ENCODE measurements at regions not wholly inside any gene's neighbourhood (a gene's known extent, or its start where the extent isn't known, plus 50 kb on each side); places are given as distances from the start of the nearest gene placed in this dataset.
"Not testable (repeated sequence)": the region's sequence is repeated elsewhere in the genome, so short reads cannot be mapped to it uniquely, and the experiment has no call there.

DNA sequence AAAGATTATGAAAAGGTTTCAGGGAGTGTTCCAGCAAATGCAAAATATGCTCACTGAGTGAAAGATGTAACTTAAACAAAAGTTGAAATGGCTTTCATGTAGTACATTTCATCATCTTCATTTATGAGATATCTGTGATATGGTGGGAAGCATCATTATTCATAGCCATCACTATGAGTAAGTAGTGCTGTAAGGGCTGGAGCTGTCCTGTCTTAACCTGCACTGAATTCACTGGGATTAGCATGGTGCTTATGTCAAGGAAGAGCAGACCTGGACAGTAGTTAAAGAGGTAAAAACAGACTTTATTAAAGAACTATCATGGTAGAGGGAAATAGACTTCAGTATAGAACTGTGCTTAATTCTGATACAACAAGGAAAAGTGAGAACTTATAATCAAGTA, 1347.3 kb downstream of the RPA4 start:
- peaks cover 4% of the 10 kb centered on the region for H3K9me3 ChIP-seq (ENCODE audit: control insufficient read depth, low read length)
- H3K4me1 ChIP-seq (ENCODE audit: control insufficient read depth, insufficient read depth, low read length) = no peaks in the 10 kb centered on the region
- no peak overlapping the region for H3K4me3 ChIP-seq (ENCODE audit: low read length)
- H3K9ac ChIP-seq (ENCODE audit: low read length) = no peak overlapping the region
- no peaks in the 10 kb centered on the region for H3K36me3 ChIP-seq (ENCODE audit: control insufficient read depth, insufficient read depth, low read length, severe bottlenecking)
- H3K27me3 ChIP-seq (replicated peaks; ENCODE audit: control insufficient read depth, insufficient read depth, low read length) = peaks cover 4% of the 10 kb centered on the region
- DNase-seq (ENCODE audit: low read depth) = no peak

DNA sequence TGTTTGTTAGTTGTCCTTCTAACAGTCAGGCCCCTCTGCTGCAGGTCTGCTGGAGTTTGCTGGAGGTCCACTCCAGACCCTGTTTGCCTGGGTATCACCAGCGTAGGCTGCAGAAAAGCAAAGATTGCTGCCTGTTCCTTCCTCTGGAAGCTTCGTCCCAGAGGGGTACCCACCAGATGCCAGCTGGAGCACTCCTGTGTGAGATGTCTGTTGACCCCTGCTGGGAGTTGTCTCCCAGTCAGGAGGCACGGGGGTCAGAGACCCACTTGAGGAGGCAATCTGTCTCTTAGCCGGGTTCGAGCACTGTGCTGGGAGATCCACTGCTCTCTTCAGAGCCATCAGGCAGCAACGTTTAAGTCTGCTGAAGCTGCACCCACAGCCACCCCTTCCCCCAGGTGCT, 1356.4 kb downstream of the RPA4 start:
- H3K9me3 ChIP-seq (ENCODE audit: control insufficient read depth, low read length); H3K9ac ChIP-seq (ENCODE audit: low read length); H3K4me3 ChIP-seq (ENCODE audit: low read length); H3K4me1 ChIP-seq (ENCODE audit: control insufficient read depth, insufficient read depth, low read length); H3K36me3 ChIP-seq (ENCODE audit: control insufficient read depth, insufficient read depth, low read length, severe bottlenecking); DNase-seq (ENCODE audit: low read depth); H3K27me3 ChIP-seq (replicated peaks; ENCODE audit: control insufficient read depth, insufficient read depth, low read length): not testable (repeated sequence)

- Histone ChIP-seq H3K36me3 (ENCODE audit: control insufficient read depth, insufficient read depth, low read length, severe bottlenecking) (no peaks in the 10 kb centered on the region), H3K9ac (ENCODE audit: low read length) (no peak overlapping the region), H3K9me3 (ENCODE audit: control insufficient read depth, low read length) (peaks cover 16% of the 10 kb centered on the region), H3K27me3 (replicated peaks; ENCODE audit: control insufficient read depth, insufficient read depth, low read length) (no peaks in the 10 kb centered on the region), H3K4me1 (ENCODE audit: control insufficient read depth, insufficient read depth, low read length) (no peaks in the 10 kb centered on the region), H3K4me3 (ENCODE audit: low read length) (no peak overlapping the region)
- no peak for DNase-seq (ENCODE audit: low read depth)
Observed at GRCh38 chrX:98263135-98263534, 1379.4 kb downstream of the RPA4 start.

DNA sequence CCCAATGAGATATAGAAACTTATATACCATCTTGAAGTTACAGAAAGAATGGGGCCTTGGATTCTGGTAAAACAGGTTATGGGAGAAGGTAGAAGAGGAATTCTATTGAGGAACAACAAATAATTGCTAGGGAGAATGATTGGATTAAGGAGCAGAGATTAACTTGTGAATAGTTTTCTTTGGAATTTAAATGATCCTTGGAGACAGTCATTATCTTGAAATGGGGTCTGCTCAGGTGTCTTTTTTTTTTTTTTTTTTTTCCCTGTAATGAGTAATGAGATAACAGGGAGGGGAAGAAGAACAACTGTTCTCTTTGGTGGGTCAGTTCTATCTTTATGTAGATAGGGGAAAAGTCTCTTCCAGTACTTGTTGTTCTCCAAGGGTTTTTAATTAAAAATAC, 1406.0 kb downstream of the RPA4 start:
- Histone ChIP-seq H3K36me3 (ENCODE audit: control insufficient read depth, insufficient read depth, low read length, severe bottlenecking) (no peaks in the 10 kb centered on the region), H3K27me3 (replicated peaks; ENCODE audit: control insufficient read depth, insufficient read depth, low read length) (no peaks in the 10 kb centered on the region), H3K9ac (ENCODE audit: low read length) (no peak overlapping the region), H3K4me1 (ENCODE audit: control insufficient read depth, insufficient read depth, low read length) (no peaks in the 10 kb centered on the region), H3K9me3 (ENCODE audit: control insufficient read depth, low read length) (no peaks in the 10 kb centered on the region), H3K4me3 (ENCODE audit: low read length) (no peak overlapping the region)
- DNase-seq (ENCODE audit: low read depth) = no peak

GRCh38 chrX:98294310-98294709, 1410.6 kb downstream of the RPA4 start:
- no peak for DNase-seq (ENCODE audit: low read depth)
- Histone ChIP-seq H3K9ac (ENCODE audit: low read length) (no peak overlapping the region), H3K9me3 (ENCODE audit: control insufficient read depth, low read length) (no peaks in the 10 kb centered on the region), H3K36me3 (ENCODE audit: control insufficient read depth, insufficient read depth, low read length, severe bottlenecking) (no peaks in the 10 kb centered on the region), H3K4me1 (ENCODE audit: control insufficient read depth, insufficient read depth, low read length) (no peaks in the 10 kb centered on the region), H3K27me3 (replicated peaks; ENCODE audit: control insufficient read depth, insufficient read depth, low read length) (no peaks in the 10 kb centered on the region), H3K4me3 (ENCODE audit: low read length) (no peak overlapping the region)

DNA sequence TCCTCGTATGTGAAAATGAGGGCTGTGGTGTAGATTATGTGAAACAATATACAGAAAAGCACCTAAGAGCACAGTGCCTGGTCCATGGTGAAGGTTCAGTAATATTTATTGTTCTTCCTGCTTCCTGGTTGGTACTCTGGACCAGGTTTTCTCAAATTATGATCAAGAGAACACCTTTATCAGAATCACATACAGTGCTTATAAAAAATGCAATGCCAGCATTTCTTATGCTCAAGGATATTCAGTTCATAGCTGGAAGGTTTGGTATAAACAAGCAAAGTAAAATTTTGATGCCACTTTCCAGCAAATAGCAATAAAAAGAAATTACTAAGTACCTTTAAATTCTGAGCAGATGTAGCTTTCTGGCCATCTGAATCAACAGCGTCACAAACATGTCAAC, 1412.4 kb downstream of the RPA4 start:
- Histone ChIP-seq H3K4me3 (ENCODE audit: low read length) (no peak overlapping the region), H3K27me3 (replicated peaks; ENCODE audit: control insufficient read depth, insufficient read depth, low read length) (no peaks in the 10 kb centered on the region), H3K9me3 (ENCODE audit: control insufficient read depth, low read length) (no peaks in the 10 kb centered on the region), H3K4me1 (ENCODE audit: control insufficient read depth, insufficient read depth, low read length) (no peaks in the 10 kb centered on the region), H3K36me3 (ENCODE audit: control insufficient read depth, insufficient read depth, low read length, severe bottlenecking) (no peaks in the 10 kb centered on the region), H3K9ac (ENCODE audit: low read length) (no peak overlapping the region)
- DNase-seq (ENCODE audit: low read depth) = no peak

- Histone ChIP-seq H3K9ac (ENCODE audit: low read length) (no peak overlapping the region), H3K9me3 (ENCODE audit: control insufficient read depth, low read length) (no peaks in the 10 kb centered on the region), H3K27me3 (replicated peaks; ENCODE audit: control insufficient read depth, insufficient read depth, low read length) (no peaks in the 10 kb centered on the region), H3K4me1 (ENCODE audit: control insufficient read depth, insufficient read depth, low read length) (no peaks in the 10 kb centered on the region), H3K4me3 (ENCODE audit: low read length) (no peak overlapping the region), H3K36me3 (ENCODE audit: control insufficient read depth, insufficient read depth, low read length, severe bottlenecking) (no peaks in the 10 kb centered on the region)
- DNase-seq (ENCODE audit: low read depth) = no peak
Observed at GRCh38 chrX:98299785-98300184, 1416.1 kb downstream of the RPA4 start.

- not testable (repeated sequence) for H3K9ac ChIP-seq (ENCODE audit: low read length); H3K9me3 ChIP-seq (ENCODE audit: control insufficient read depth, low read length); DNase-seq (ENCODE audit: low read depth); H3K4me3 ChIP-seq (ENCODE audit: low read length); H3K27me3 ChIP-seq (replicated peaks; ENCODE audit: control insufficient read depth, insufficient read depth, low read length); H3K36me3 ChIP-seq (ENCODE audit: control insufficient read depth, insufficient read depth, low read length, severe bottlenecking); H3K4me1 ChIP-seq (ENCODE audit: control insufficient read depth, insufficient read depth, low read length)
Observed at GRCh38 chrX:98300536-98300935, 1416.8 kb downstream of the RPA4 start.

GRCh38 chrX:98331407-98331806, 1447.7 kb downstream of the RPA4 start:
- Histone ChIP-seq H3K36me3 (ENCODE audit: control insufficient read depth, insufficient read depth, low read length, severe bottlenecking) (no peaks in the 10 kb centered on the region), H3K4me1 (ENCODE audit: control insufficient read depth, insufficient read depth, low read length) (no peaks in the 10 kb centered on the region), H3K9ac (ENCODE audit: low read length) (no peak overlapping the region), H3K27me3 (replicated peaks; ENCODE audit: control insufficient read depth, insufficient read depth, low read length) (peaks cover 6% of the 10 kb centered on the region), H3K9me3 (ENCODE audit: control insufficient read depth, low read length) (no peaks in the 10 kb centered on the region), H3K4me3 (ENCODE audit: low read length) (no peak overlapping the region)
- no peak for DNase-seq (ENCODE audit: low read depth)

DNA sequence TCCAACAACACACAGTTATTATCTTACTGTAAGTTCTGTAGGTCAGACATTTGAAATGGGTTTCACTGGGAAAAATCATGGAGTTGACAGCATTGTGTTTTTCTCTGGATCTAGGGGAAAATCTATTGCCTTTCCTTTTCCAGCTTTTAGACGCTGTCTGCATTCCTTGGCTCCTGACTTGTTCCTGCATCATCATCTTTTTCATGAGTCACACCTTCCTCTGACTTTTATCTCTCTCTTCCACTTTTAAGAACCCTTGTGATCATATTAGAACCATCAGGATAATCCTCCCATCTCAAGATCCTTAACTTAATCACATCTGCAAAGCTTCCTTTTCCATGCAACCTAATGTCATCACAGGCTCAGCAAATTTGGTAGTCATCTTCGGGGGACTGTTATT, 1454.8 kb downstream of the RPA4 start:
- no peak for DNase-seq (ENCODE audit: low read depth)
- peaks cover 23% of the 10 kb centered on the region for H3K9me3 ChIP-seq (ENCODE audit: control insufficient read depth, low read length)
- H3K9ac ChIP-seq (ENCODE audit: low read length) = no peak overlapping the region
- H3K4me3 ChIP-seq (ENCODE audit: low read length) = no peak overlapping the region
- no peaks in the 10 kb centered on the region for H3K4me1 ChIP-seq (ENCODE audit: control insufficient read depth, insufficient read depth, low read length)
- H3K36me3 ChIP-seq (ENCODE audit: control insufficient read depth, insufficient read depth, low read length, severe bottlenecking) = no peaks in the 10 kb centered on the region
- peaks cover 6% of the 10 kb centered on the region for H3K27me3 ChIP-seq (replicated peaks; ENCODE audit: control insufficient read depth, insufficient read depth, low read length)

DNA sequence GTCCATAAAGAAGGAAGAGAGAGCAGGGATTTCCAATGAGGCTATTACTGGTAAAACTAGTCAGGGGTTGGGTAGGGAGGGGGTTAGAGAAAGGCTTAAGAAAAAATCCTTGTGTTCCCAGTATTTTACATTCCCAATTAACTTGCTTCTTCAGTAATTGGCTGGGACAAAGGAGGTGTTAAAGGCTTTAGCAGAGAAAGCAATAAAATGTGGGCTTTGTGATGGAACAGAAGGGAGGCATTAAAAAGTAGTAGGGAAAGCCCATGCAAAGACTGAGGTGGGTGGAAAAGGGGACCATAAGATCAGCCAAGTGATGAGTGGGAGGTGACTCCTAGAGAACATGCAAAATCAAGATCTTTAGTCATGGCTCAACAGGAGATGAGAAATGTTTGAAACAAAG, 1467.2 kb downstream of the RPA4 start:
- DNase-seq (ENCODE audit: low read depth) = no peak
- Histone ChIP-seq H3K9me3 (ENCODE audit: control insufficient read depth, low read length) (peaks cover 22% of the 10 kb centered on the region), H3K4me3 (ENCODE audit: low read length) (no peak overlapping the region), H3K9ac (ENCODE audit: low read length) (no peak overlapping the region), H3K4me1 (ENCODE audit: control insufficient read depth, insufficient read depth, low read length) (no peaks in the 10 kb centered on the region), H3K36me3 (ENCODE audit: control insufficient read depth, insufficient read depth, low read length, severe bottlenecking) (no peaks in the 10 kb centered on the region), H3K27me3 (replicated peaks; ENCODE audit: control insufficient read depth, insufficient read depth, low read length) (no peaks in the 10 kb centered on the region)

DNA sequence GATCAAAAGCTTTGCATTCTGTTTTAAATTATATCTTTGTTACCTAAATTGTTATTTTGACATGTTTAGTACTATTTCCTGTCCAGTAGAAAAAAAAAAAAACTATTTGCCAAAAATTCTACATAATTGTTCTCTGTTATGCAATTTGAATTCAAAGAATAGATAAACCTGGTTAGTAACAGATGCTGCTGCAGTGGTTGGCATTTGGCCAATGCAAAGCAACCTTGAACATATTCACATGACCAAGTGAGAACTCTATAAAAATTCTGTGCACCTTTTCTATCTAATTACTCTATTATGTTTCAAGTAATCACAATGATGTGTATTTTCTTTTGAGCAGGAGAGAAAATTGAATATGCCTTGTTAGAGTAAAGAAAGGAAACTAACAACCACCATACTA, 1473.4 kb downstream of the RPA4 start:
- Histone ChIP-seq H3K27me3 (replicated peaks; ENCODE audit: control insufficient read depth, insufficient read depth, low read length) (no peaks in the 10 kb centered on the region), H3K9ac (ENCODE audit: low read length) (no peak overlapping the region), H3K4me1 (ENCODE audit: control insufficient read depth, insufficient read depth, low read length) (no peaks in the 10 kb centered on the region), H3K9me3 (ENCODE audit: control insufficient read depth, low read length) (peaks cover 22% of the 10 kb centered on the region), H3K4me3 (ENCODE audit: low read length) (no peak overlapping the region), H3K36me3 (ENCODE audit: control insufficient read depth, insufficient read depth, low read length, severe bottlenecking) (no peaks in the 10 kb centered on the region)
- no peak for DNase-seq (ENCODE audit: low read depth)

Measured in adipocyte (in vitro differentiated cells).